NCI-H345 treated with DMSO at 0.1 percent for 48 hours (cell line): ENCODE measurements at regions not wholly inside any gene's neighbourhood (a gene's known extent, or its start where the extent isn't known, plus 50 kb on each side); places are given as distances from the start of the nearest gene placed in this dataset.

Experiments used
- DNase-seq: peaks from one replicate; lab custom pipeline; 2025; ENCODE audit not compliant: unreplicated experiment; lab: John Stamatoyannopoulos, UW

- DNase-seq: no peak
Measured at GRCh38 chrX:15918003-15918402, 63.4 kb upstream of the AP1S2 start.

DNA sequence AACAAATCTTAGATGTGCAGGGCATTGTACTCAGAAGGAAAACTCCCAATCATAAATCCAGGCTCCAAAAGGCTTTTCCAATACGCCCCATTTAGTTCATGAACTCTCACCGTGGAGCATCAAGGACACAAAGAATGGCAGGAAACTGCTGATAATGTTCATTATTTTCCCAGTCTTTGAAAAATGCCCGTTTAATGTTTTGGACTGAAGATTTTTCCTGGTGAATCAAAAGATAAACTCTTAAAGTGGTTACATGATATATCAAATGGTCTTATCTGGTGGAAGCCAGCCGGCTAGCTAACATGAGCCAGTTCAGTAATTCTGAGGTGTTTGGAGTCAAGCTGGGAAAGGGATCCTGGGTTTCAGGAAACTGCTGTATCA lies 62.1 kb upstream of the AP1S2 start:
- no peak for DNase-seq

- no peak for DNase-seq
Measured at GRCh38 chrX:15915959-15916703, 61.5 kb upstream of the AP1S2 start.

DNA sequence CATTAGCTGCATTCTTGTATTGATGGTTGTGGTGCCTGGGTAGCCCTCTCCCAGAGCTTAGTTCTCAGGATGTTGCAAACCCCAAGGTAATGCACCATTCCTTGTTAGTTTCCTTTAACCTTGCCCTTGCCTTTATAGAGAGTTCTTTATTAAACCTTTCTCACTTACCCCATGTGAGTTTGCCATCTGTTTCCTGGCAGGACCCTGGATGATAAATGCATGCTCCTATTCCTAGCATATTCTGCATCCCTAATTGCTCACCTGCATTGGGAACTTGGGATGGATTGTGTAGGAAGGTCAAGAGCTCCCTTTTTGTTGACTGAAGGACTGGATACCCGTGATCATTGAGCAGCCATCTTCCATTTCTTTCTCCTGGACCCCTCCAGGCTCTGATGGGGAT lies 59.9 kb upstream of the AP1S2 start:
- DNase-seq: no peak

GRCh38 chrX:15913146-15913545 lies 58.5 kb upstream of the AP1S2 start:
- DNase-seq: no peak

DNA sequence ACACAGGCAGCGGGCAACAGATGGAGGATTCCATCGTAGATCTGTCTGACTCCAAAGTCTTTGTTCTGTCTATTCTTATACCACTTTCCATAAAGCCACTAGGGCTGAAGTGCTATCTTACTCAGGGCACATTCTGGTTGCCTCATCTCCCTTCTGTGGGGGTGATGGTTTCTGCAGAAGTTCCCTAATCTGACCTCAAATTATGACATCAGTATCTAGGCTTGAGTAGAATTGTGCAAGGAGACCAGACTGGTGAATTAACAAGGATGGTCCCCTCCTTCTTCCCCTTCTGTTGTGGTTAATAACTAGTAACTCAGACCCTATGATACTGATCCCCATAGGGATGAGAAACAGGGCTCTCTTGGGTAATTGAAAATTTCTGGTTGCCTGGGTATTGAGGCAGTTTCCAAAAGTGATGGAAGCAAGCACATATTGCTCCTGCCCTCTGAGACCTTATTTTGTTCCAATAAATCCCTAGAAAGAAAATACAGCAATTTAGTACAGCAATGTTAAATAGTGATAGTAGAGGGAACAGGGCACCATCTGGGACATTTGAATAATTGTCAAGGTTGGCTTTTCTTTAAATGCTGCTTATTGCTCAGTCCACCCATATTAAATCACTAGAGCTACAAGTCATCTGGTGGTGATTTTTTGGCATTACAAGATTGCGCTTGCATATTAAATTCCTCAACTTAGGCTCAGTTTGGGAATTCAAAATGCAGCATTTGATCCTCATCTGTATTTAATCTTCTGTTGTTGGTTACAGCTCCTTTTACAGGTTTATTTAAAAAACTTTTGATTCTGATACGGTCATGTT lies 57.3 kb upstream of the AP1S2 start:
- no peak for DNase-seq

GRCh38 chrX:15909605-15910004 lies 55.0 kb upstream of the AP1S2 start:
- DNase-seq: no peak

DNA sequence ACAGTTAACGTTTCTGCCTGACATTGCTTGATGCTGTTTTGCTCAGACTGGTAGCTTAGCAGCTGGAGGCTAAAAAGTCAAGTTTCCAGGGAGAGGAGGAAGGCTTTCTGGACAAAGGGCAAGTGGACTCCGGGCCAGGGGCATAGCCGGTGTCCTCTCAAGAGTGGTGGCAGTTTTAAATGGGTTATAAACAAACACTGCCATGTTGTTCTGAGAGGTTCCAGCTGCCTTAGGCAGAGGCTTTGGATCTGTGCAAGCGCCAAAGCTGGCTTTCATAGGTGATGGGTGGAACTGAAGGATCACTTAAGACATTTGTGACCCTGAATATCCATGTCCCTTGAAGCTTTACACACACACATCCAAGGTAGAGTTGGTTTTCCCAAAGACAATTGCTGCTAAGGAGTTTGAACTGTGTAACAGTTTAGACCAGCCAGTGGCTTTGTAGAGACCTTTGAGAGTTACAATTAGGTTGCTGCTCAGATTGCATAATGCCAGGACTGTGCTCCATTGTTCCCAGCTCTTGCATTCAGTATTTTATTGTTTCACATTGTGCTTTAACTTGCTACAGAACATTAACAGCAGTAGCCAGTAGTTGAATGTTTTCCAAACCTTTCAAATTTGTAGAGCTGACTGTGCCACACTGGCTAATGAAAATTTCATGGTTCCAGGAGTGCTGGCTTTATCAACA lies 54.1 kb upstream of the AP1S2 start:
- DNase-seq: no peak

- no peak for DNase-seq
Measured at GRCh38 chrX:15906041-15906943, 51.7 kb upstream of the AP1S2 start.
